ENCODE measurements at regions not wholly inside any gene's neighbourhood (a gene's known extent, or its start where the extent isn't known, plus 50 kb on each side); places are given as distances from the start of the nearest gene placed in this dataset.

DNA sequence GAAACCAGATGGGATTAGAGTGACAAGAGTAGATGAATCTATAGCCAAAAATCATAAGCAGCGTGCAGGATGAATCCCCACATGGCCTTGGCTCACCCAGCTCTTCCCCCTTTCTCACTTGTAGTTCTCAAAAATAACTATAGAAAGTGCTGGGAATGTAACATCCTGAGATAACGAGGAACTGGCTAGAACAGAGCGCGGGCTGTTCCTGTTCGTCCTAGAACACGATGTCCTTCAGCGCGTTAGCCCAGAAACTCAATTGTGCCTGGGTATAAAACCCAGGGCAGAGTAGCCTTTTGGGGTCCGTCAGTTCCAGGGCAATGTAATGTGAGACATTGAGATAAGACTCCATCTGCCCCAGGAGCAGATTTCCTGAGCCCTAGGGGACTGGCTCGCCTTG lies 326.2 kb downstream of the TSHZ3 start:
- TF ChIP-seq, protein P1, sequence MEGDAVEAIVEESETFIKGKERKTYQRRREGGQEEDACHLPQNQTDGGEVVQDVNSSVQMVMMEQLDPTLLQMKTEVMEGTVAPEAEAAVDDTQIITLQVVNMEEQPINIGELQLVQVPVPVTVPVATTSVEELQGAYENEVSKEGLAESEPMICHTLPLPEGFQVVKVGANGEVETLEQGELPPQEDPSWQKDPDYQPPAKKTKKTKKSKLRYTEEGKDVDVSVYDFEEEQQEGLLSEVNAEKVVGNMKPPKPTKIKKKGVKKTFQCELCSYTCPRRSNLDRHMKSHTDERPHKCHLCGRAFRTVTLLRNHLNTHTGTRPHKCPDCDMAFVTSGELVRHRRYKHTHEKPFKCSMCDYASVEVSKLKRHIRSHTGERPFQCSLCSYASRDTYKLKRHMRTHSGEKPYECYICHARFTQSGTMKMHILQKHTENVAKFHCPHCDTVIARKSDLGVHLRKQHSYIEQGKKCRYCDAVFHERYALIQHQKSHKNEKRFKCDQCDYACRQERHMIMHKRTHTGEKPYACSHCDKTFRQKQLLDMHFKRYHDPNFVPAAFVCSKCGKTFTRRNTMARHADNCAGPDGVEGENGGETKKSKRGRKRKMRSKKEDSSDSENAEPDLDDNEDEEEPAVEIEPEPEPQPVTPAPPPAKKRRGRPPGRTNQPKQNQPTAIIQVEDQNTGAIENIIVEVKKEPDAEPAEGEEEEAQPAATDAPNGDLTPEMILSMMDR (IDR thresholded peaks at IDR 0.05), result no peak
- Histone ChIP-seq H3K4me1 (no peaks in the 10 kb centered on the region), H3K4me3 (no peak overlapping the region), H3K9me3 (no peaks in the 10 kb centered on the region), H3K27me3 (no peaks in the 10 kb centered on the region), H3K36me3 (no peaks in the 10 kb centered on the region), H3K27ac (no peak overlapping the region)
- intact Hi-C loops (cut with DNase I), result no loop called here
- FAIRE-seq (no peak), ATAC-seq (no peak), DNase-seq (no peak)
- WGBS, 2 donors, result 63 to 67% methylated on average over 10 of the region's 10 CpGs

DNA sequence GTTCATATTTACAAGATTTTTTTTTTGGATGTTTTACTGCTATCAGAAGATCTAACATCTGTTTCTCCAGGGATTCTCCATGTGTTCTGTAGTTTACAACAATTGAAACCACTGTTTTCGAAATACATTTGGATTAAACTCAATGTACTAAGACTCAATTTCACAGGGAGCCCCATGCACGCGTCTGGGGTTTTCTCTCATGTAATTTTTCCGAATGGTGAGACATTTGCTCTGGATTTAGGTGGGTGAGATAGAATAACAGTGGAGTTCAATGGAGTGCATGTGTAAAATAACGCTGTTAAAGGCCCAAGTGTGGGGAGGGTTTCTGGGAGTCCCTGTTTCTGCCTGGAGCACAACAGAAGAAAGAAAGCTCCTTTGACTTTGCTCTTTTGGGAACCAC lies 330.3 kb downstream of the TSHZ3 start:
- no peak overlapping the region for H3K27ac ChIP-seq
- no peak for ATAC-seq
- no peak overlapping the region for H3K4me3 ChIP-seq
- WGBS, 2 donors, result 65 to 81% methylated on average over 5 of the region's 5 CpGs
- no peaks in the 10 kb centered on the region for H3K27me3 ChIP-seq
- intact Hi-C loops (cut with DNase I), result no loop called here
- TF ChIP-seq, protein P1 (IDR thresholded peaks at IDR 0.05), result no peak
- no peaks in the 10 kb centered on the region for H3K4me1 ChIP-seq
- no peak for DNase-seq
- no peaks in the 10 kb centered on the region for H3K36me3 ChIP-seq
- no peak for FAIRE-seq
- no peaks in the 10 kb centered on the region for H3K9me3 ChIP-seq

- Histone ChIP-seq H3K4me1 (no peaks in the 10 kb centered on the region), H3K36me3 (no peaks in the 10 kb centered on the region), H3K27ac (no peak overlapping the region), H3K9me3 (no peaks in the 10 kb centered on the region), H3K4me3 (no peak overlapping the region), H3K27me3 (no peaks in the 10 kb centered on the region)
- 73 to 83% methylated on average over 4 of the region's 4 CpGs for WGBS, 2 donors
- ATAC-seq, result no peak
- no peak for DNase-seq
- TF ChIP-seq, protein P1 (IDR thresholded peaks at IDR 0.05), result no peak
- intact Hi-C loops (cut with DNase I), result no loop called here
- no peak for FAIRE-seq
Measured at GRCh38 chr19:31015778-31016177, 333.5 kb downstream of the TSHZ3 start.

DNA sequence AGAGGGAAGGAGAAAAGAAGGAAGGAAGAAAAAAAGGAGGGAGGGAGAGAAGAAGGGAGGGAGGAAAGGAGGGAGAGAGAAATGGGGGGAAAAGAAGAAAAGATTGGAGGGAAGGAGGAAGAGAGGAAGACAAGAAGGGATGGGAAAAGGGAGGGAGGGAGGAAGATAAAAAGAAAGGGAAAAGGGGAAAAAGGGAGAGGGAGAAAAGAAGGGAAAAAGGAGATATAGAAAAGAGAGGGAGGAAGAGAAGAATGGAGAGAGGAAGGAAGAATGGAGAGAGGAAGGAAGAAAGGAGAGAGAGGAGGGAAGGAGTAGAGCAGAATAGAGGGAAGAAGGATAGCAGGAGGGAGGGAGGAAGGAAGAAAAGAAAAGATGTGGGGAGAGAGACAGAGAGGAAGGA lies 334.6 kb downstream of the TSHZ3 start:
- Histone ChIP-seq H3K4me1 (no peaks in the 10 kb centered on the region), H3K27ac (no peak overlapping the region), H3K36me3 (no peaks in the 10 kb centered on the region), H3K27me3 (no peaks in the 10 kb centered on the region), H3K9me3 (no peaks in the 10 kb centered on the region), H3K4me3 (no peak overlapping the region)
- TF ChIP-seq, protein P1 (IDR thresholded peaks at IDR 0.05), result no peak
- FAIRE-seq, result no peak
- no peak for ATAC-seq
- no peak for DNase-seq
- intact Hi-C loops (cut with DNase I), result no loop called here

DNA sequence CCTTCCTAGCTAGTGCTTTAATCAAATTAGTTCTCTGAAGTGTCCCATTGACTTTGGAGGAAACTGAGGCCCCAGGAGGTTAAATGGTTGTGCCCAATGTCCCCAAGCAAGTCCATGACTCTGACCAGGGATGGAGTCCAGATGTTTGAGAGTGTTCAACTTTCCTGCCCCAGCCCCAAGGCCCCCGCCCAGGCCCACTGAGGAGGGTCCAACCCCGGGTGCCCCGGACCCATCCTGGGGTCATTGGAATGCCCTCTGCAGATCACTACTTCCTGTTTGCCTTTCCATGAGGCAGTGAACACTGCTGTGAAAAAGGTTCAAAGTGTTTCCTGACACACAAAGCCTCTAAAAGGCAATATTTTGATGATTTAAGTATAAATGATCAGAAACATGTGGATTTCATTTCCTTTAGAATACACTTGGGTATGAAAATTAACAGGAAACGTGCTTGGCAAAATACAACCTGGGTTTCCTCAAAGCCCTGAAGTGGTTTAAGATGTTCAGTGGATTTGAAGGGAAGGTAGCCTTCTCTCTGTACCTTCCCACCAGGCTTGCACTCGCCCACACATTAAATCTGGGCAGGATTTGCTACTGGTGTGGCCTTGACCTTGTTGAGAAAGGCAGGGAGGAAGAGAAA lies 335.7 kb downstream of the TSHZ3 start:
- intact Hi-C loops (cut with DNase I), result no loop called here
- H3K27ac ChIP-seq, result no peak overlapping the region
- H3K9me3 ChIP-seq, result no peaks in the 10 kb centered on the region
- FAIRE-seq (no peak), DNase-seq (no peak), ATAC-seq (no peak)
- no peaks in the 10 kb centered on the region for H3K27me3 ChIP-seq
- no peaks in the 10 kb centered on the region for H3K4me1 ChIP-seq
- H3K4me3 ChIP-seq, result no peak overlapping the region
- 34 to 47% methylated on average over 5 of the region's 5 CpGs for WGBS, 2 donors
- TF ChIP-seq, protein P1 (IDR thresholded peaks at IDR 0.05), result no peak
- no peaks in the 10 kb centered on the region for H3K36me3 ChIP-seq
